MV-4-11 (cell line): ENCODE measurements at regions not wholly inside any gene's neighbourhood (a gene's known extent, or its start where the extent isn't known, plus 50 kb on each side); places are given as distances from the start of the nearest gene placed in this dataset.

Experiments used
- DNase-seq: peaks from one replicate; lab custom pipeline; 2025; lab: John Stamatoyannopoulos, UW

DNA sequence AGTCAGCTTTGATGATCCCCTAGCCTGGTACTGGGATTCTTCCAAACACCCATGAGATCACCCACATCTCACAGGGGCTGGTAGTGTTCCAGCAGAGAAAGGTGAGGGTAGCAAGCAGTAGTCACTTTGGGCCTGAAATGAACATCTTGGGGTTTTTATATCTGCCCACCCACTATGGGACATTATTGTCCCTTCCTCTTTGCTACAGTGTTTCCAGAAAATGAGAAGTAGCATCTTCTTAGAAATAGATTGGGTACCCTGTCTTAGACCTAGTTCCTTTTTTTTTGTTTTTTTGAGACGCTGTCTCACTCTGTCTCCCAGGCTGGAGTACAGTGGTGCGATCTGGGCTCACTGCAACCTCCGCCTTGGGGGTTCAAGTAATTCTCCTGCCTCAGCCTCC is 249.2 kb upstream of the ANKRD55 start:
- DNase-seq = peak; percentile 87

DNA sequence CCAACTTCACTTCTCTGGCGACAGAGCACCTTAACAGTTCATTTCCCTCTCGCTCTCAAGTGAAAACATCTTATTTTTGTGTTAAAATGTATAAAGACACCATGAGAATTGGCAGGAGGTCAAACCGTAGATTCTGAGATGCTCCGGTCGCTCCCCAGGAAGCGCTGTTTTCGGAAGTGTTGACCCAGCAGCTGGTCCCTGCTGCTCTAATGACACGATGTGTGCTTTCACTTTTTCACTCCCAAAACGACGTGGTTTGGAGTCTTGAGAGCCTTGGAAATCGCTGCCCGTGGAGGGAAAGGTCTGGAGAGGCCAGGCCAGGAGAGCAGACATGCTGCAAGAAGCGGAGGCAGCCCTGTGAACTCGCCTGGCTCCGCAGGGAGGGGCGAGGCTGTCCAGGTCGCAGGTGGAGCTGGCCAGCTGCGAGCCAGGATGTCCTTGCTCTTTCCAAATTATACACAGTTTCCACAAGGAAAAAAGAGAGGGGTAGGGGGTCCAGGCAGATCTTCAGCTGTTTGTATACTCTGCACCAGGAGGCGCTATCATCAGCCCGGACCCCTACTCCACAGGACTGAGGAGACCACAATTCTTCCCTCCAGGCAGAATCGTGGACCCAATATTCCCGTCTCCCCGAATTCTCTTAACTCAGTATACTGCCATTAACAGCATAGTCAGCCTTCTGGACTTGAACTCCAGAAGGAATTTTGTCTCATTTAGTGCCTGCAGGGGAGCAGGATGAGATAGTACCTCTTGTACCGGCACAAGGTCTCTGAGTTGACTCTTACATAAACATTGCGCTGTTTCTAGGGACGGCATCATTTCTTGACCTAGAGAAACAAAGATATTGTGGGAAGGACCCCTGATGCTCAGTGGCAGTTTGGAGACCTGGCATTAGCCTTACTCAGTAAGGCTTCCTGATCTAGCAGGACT is 248.6 kb upstream of the ANKRD55 start:
- DNase-seq = no peak

GRCh38 chr5:56480705-56481427 is 247.7 kb upstream of the ANKRD55 start:
- DNase-seq = no peak

GRCh38 chr5:56480078-56480704 is 247.1 kb upstream of the ANKRD55 start:
- no peak for DNase-seq

DNA sequence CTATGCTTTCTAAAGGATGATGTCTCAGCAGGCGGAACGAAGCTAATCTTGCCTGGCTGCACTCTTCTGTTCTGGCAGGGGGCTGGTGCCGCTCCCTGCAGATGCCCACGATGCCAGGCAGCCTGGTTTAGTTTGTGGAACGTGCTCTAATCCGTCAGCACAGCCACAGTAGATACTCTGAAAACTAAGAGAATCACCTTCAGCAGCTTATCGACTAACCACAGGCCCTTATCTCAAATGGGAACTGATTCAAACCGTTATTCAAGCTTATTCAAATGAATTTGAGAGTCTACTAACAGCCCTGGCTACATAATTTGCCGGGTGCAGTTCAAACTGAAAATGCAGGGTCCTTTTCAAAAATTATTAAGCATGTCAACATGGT is 246.6 kb upstream of the ANKRD55 start:
- DNase-seq = no peak

- no peak for DNase-seq
Observed at GRCh38 chr5:56479126-56479525, 246.0 kb upstream of the ANKRD55 start.

- DNase-seq = no peak
Observed at GRCh38 chr5:56478062-56478461, 244.9 kb upstream of the ANKRD55 start.

DNA sequence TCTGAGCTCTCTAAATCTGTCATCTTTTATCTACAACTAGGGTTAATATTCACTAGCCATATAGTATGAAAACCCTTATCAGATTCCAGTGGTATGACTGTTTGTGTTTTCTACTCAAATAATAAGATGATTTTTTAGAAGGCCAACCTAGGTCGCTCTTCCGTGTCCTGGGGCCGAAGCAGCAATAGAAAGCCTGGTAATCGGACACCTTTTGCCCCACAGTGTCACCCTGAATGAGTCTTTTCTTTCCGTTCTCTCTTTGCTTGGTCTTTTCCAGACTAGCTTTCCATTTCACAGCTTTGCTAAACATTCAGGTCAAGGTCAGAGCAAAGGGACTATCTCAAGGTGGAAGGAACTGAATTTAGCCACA is 243.3 kb upstream of the ANKRD55 start:
- DNase-seq = no peak

DNA sequence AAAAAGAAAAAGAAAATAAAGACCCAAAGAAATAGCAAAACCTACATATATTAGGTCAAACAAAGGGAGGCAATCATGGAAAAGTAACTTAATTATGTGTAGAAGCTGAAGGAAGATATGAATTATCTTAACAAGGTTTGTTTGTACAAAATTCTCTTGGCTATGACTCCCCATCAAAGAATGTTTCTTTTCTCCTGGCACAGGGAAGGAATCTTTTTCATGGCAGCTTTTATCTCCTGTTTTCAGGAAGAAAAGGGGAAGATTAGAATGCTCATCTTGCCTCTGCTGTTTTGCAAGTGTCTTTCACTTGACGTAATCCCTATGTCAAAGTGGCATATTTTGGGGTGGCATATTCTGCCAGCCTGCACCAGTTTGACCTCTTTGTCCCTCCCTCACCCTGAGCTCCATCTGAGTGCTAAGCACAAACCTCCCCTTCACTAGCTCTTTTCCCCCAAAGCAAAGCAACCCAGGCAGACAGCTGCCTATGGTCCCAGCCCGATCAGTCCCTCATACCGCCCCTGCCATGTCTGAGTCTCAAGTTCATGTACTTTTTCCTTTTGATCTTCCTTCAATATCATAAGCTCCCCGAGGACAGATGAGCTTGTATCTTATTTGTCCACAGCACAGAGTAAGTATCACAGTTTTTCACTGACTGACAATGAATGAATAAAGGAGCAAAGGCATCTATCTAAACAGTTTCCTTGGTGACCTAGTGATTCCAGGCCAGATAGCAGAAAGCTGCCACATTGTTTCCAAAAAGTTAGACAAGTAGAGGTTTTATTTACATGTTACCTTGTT is 242.8 kb upstream of the ANKRD55 start:
- DNase-seq = no peak

DNA sequence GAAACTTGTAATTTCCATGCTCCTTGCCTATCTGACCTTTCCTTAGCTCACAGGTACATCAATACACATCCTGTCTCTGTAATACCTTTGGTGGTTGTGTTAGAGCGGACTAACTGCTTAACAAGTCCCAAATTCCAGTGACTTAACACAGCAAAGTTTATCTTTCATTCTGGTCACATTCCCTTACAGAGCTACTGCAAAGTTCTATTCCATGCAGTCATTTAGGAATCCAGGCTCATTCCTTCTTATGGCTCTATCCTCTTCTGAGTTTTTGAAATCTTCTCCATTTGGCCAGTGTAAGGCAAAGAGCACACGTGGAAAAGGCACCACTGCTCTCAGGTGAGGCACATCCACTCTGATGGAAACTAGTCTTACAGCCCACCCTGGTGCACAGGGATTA is 238.6 kb upstream of the ANKRD55 start:
- DNase-seq = no peak

- no peak for DNase-seq
Observed at GRCh38 chr5:56470007-56470406, 236.9 kb upstream of the ANKRD55 start.

DNA sequence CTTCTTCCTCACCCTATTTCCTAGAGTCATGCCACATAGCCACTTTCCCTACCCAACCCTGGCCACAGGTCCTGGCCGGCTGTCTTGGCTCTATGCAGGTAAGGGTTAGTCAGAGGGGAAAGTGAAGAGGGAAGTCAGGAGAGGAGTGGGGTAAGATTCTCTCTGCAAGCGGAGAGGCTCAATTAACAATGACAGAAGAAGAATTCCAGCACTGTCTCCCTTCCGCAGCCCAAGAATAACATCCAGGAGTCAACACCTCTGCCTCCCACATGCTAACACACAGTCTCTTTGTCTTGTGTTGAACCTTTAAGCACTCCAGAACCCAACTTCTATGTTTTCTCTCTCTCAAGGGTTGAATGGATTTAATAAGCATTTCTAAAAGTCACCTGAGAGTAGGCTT is 235.1 kb upstream of the ANKRD55 start:
- no peak for DNase-seq

DNA sequence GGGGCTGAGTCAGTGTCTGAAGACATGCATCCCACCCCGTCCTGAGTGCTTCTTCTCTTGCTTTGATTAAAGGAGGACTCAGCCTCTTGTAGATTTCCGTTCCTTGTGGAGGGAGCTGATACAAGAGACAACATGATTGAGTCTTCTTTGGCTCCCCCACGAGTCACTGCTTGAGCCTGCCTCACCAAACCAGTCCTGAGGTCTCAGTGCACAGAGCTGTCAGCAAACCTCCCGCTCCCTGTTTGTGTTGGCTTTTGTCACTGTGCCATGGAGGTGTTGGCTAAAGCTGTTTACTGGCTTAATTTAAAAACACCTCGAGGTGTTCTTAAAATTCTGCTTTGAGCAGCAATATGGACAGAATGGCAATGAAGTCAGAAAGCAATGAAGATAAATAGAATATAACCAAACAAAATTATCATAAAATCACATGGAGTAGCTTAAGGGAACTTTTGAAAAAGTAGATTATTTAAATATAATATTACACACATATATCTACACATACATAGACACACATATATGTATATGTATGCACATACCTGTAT is 234.1 kb upstream of the ANKRD55 start:
- DNase-seq = no peak

- DNase-seq = peak; percentile 2
Observed at GRCh38 chr5:56466136-56466816, 233.1 kb upstream of the ANKRD55 start.

GRCh38 chr5:56465769-56466135 is 232.6 kb upstream of the ANKRD55 start:
- DNase-seq = no peak

- no peak for DNase-seq
Observed at GRCh38 chr5:56464935-56465768, 232.0 kb upstream of the ANKRD55 start.

GRCh38 chr5:56463944-56464571 is 230.9 kb upstream of the ANKRD55 start:
- DNase-seq = no peak

GRCh38 chr5:56461584-56461983 is 228.5 kb upstream of the ANKRD55 start:
- DNase-seq = no peak

DNA sequence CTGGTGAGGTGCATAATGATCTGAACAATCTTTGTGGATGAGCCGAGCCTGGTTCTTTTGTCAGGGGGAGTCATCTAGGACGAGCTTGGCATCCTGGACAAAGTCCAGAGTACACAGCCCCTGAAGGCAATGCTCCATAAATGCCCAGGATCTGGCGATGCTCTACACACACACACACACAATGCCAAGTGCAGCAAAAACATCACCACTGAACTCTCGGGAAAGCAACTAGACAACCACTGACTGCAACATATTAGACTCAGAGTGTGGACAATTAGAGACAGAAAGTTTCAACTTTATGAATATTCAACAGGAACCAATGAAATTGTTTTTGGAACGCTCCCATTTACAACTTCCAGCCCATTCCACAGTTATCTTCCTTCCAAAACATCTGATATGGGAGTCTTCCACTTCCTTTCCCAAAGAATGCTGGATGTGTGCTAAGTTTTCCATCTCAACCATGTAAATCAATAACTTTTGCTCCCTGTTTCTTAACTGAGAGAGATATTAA is 227.6 kb upstream of the ANKRD55 start:
- no peak for DNase-seq

DNA sequence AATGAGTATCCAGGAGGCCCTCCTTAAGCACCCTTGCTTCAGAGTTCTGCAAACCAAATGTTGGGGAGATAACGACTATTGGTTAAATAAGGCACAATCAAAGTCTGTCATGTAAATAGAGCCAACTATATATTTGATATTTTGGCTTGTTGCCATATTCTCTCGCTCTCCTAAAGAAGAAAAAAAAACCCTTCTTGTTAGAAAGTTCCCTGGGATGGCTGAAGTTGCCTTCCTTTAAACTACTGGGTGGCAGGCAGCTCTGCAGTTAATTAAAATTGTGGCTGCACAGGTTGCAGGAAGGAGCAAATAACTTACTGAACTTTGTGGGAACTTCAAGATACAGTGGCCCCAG is 227.0 kb upstream of the ANKRD55 start:
- no peak for DNase-seq
